Duodenal mucosa (tissue), 2 donors: ENCODE measurements at regions not wholly inside any gene's neighbourhood (a gene's known extent, or its start where the extent isn't known, plus 50 kb on each side); places are given as distances from the start of the nearest gene placed in this dataset.
"Not testable (repeated sequence)": the region's sequence is repeated elsewhere in the genome, so short reads cannot be mapped to it uniquely, and the experiment has no call there.

Source experiments
- H3K27ac ChIP-seq: one replicate; pipeline ENCODE4 v1.7.0; 2013; ENCODE audit warnings: low read depth, low read length
- H3K27me3 ChIP-seq, 2 donors: one replicate each; pipeline ENCODE4 v1.7.0; 2013; ENCODE audit warnings: low read length in 2 of 2, control low read depth in 1 of 2; ENCODE audit not compliant: insufficient read depth in 2 of 2, control insufficient read depth in 1 of 2
- H3K36me3 ChIP-seq, 2 donors: one replicate each; pipeline ENCODE4 v1.7.0; 2013; ENCODE audit warnings: low read length in 2 of 2, control low read depth in 1 of 2; ENCODE audit not compliant: insufficient read depth in 2 of 2, control insufficient read depth in 1 of 2
- H3K4me1 ChIP-seq, 2 donors: one replicate each; pipeline ENCODE4 v1.7.0; 2013; ENCODE audit warnings: low read length in 2 of 2, control low read depth in 1 of 2; ENCODE audit not compliant: insufficient read depth in 2 of 2, control insufficient read depth in 1 of 2
- H3K4me3 ChIP-seq, 2 donors: one replicate each; pipeline ENCODE4 v1.7.0; 2013; ENCODE audit warnings: low read length in 2 of 2, low read depth in 1 of 2
- H3K9ac ChIP-seq, 2 donors: one replicate each; pipeline ENCODE4 v1.7.0; 2013; ENCODE audit warnings: low read length in 2 of 2, low read depth in 1 of 2
- H3K9me3 ChIP-seq, 2 donors: one replicate each; pipeline ENCODE4 v1.7.0; 2013; ENCODE audit warnings: low read length in 2 of 2, control low read depth in 1 of 2; ENCODE audit not compliant: control insufficient read depth in 1 of 2

DNA sequence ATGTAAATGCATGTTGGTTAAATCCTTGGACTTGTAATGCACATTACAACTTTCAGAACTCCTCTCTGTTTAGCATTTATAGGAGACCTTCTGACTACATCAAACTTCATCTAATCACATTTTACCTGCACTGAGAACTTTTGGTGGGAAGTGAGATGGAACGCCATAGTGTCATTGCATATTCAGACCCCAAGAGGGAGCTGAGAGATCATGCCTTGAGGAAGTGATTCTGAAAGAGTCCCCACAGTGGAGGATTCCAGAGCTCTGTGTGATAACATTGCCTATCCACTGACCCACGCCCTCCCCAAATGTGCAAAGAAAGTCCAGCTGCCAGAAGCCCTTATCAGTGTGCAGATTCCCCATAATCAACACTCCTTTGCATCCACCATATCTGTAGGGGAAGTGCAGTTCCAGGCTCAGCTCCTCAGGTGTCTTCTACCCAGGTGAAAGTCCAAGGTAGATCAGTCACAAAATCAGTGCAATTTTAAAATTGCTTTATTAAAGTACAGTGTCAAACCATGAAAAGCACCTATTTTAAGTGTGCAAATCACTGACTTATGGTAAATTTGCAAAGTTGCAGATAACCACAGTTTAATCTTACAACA, 212.4 kb downstream of the RPIA start:
- Histone ChIP-seq H3K4me1 (no peaks in the 10 kb centered on the region), H3K9me3 (no peaks in the 10 kb centered on the region), H3K36me3 (no peaks in the 10 kb centered on the region), H3K27ac (no peak overlapping the region), H3K27me3 (no peaks in the 10 kb centered on the region), H3K9ac (no peak overlapping the region), H3K4me3 (no peak overlapping the region)

GRCh38 chr2:88913280-88913679, 221.8 kb downstream of the RPIA start:
- Histone ChIP-seq H3K4me3 (no peak overlapping the region), H3K27me3 (no peaks in the 10 kb centered on the region), H3K36me3 (no peaks in the 10 kb centered on the region), H3K4me1 (no peaks in the 10 kb centered on the region), H3K9ac (no peak overlapping the region), H3K27ac (no peak overlapping the region), H3K9me3 (no peaks in the 10 kb centered on the region)

GRCh38 chr2:88919087-88919738, 227.7 kb downstream of the RPIA start:
- H3K27me3 ChIP-seq, result no peaks in the 10 kb centered on the region
- H3K9me3 ChIP-seq, result no peaks in the 10 kb centered on the region
- no peak overlapping the region for H3K4me3 ChIP-seq
- no peak overlapping the region for H3K27ac ChIP-seq
- H3K4me1 ChIP-seq, result no peaks in the 10 kb centered on the region
- H3K9ac ChIP-seq, result no peak overlapping the region
- H3K36me3 ChIP-seq, result no peaks in the 10 kb centered on the region

GRCh38 chr2:88920399-88920798, 228.9 kb downstream of the RPIA start:
- H3K36me3 ChIP-seq, H3K9me3 ChIP-seq, H3K27me3 ChIP-seq, H3K4me3 ChIP-seq, H3K9ac ChIP-seq, H3K27ac ChIP-seq, H3K4me1 ChIP-seq: not testable (repeated sequence)

DNA sequence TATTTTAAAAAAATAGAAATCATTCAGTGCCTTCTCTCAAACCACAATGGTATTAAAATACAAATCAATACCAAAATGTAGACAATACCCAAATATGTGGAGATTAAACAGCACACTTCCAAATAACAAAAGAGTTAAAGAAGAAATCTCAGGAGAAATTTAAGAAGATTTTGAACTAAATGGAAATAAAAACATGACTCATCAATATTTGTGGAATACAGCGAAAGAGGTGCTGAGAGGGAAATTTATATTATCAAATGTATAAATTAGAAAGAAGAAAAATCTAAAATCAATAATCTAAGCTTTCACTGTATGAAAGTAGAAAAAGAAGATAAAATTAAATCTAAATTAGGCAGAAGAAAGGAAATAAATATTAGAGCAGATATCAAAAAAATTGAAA, 233.1 kb downstream of the RPIA start:
- H3K36me3 ChIP-seq, result no peaks in the 10 kb centered on the region
- no peak overlapping the region for H3K4me3 ChIP-seq
- H3K9ac ChIP-seq, result no peak overlapping the region
- H3K4me1 ChIP-seq, result no peaks in the 10 kb centered on the region
- H3K27ac ChIP-seq, result no peak overlapping the region
- H3K27me3 ChIP-seq, result no peaks in the 10 kb centered on the region
- H3K9me3 ChIP-seq, result no peaks in the 10 kb centered on the region

DNA sequence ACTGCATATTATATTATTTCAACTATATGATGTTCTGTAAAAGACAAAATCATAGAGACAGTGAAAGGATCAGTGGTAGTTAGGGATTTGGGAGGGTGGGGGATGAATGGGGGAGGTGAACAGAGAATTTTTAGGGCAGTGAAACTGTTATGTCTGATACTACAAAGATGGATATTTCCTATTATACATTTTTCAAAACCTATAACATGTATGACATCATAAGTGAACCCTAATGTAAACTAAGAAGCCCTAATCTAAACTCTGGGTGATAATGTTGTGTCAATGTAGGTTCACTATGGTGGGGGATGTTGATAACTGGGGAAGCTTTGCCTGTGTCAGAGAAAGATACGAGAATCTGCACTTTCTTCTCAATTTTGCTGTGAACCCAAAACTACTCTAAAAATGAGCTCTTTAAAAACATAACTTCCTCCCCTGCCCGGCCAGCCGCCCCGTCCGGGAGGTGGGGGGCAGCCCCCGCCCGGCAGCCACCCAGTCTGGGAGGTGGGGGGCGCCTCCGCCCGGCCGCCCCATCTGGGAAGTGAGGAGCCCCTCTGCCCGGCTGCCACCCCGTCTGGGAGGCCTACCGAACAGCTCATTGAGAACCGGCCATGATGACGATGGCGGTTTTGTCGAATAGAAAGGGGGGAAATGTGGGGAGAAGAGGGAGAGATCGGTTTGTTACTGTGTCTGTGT, 234.4 kb downstream of the RPIA start:
- Histone ChIP-seq H3K27me3 (no peaks in the 10 kb centered on the region), H3K4me1 (no peaks in the 10 kb centered on the region), H3K36me3 (no peaks in the 10 kb centered on the region), H3K4me3 (no peak overlapping the region), H3K27ac (no peak overlapping the region), H3K9ac (no peak overlapping the region), H3K9me3 (no peaks in the 10 kb centered on the region)

GRCh38 chr2:88927128-88927527, 235.7 kb downstream of the RPIA start:
- Histone ChIP-seq H3K4me1 (no peaks in the 10 kb centered on the region), H3K4me3 (no peak overlapping the region), H3K9me3 (no peaks in the 10 kb centered on the region), H3K36me3 (no peaks in the 10 kb centered on the region), H3K27me3 (no peaks in the 10 kb centered on the region), H3K9ac (no peak overlapping the region), H3K27ac (no peak overlapping the region)

GRCh38 chr2:88930659-88931058, 239.2 kb downstream of the RPIA start:
- Histone ChIP-seq H3K27ac (no peak overlapping the region), H3K4me3 (no peak overlapping the region), H3K9ac (no peak overlapping the region), H3K4me1 (no peaks in the 10 kb centered on the region), H3K36me3 (no peaks in the 10 kb centered on the region), H3K9me3 (no peaks in the 10 kb centered on the region), H3K27me3 (no peaks in the 10 kb centered on the region)

- no peak overlapping the region for H3K4me3 ChIP-seq
These were observed 241.2 kb downstream of the RPIA start for GRCh38 chr2:88932686-88933085.

GRCh38 chr2:88933091-88933490, 241.6 kb downstream of the RPIA start:
- H3K27me3 ChIP-seq, result no peaks in the 10 kb centered on the region
- H3K4me1 ChIP-seq, result no peaks in the 10 kb centered on the region
- H3K27ac ChIP-seq, result no peak overlapping the region
- no peak overlapping the region for H3K4me3 ChIP-seq
- H3K9ac ChIP-seq, result no peak overlapping the region
- H3K36me3 ChIP-seq, result no peaks in the 10 kb centered on the region
- H3K9me3 ChIP-seq, result no peaks in the 10 kb centered on the region

More at GRCh38 chr2:88932686-88933085, 241.2 kb downstream of the RPIA start:
- no peaks in the 10 kb centered on the region for H3K27me3 ChIP-seq
- no peak overlapping the region for H3K27ac ChIP-seq
- no peaks in the 10 kb centered on the region for H3K9me3 ChIP-seq
- H3K9ac ChIP-seq, result no peak overlapping the region
- H3K4me1 ChIP-seq, result no peaks in the 10 kb centered on the region
- H3K36me3 ChIP-seq, result no peaks in the 10 kb centered on the region
